VCaP (cell line): ENCODE measurements at regions not wholly inside any gene's neighbourhood (a gene's known extent, or its start where the extent isn't known, plus 50 kb on each side); places are given as distances from the start of the nearest gene placed in this dataset.

Experiments
- H3K27ac ChIP-seq: fragments of 450-650 bp; 2 replicates; pipeline ENCODE4 v1.5.1; 2017
- CTCF ChIP-seq: fragments of 450-650 bp; conservative IDR thresholded peaks from 2 replicates; pipeline ENCODE4 v1.5.1; 2017; ENCODE audit warnings: mild to moderate bottlenecking, moderate library complexity

- no peak overlapping the region for H3K27ac ChIP-seq
These were observed 773.0 kb upstream of the LUZP2 start for GRCh38 chr11:23723861-23724260.

GRCh38 chr11:23725752-23726151 is 771.1 kb upstream of the LUZP2 start:
- H3K27ac ChIP-seq = no peak overlapping the region
- TF ChIP-seq CTCF = no peak

More at GRCh38 chr11:23723861-23724260, 773.0 kb upstream of the LUZP2 start:
- no peak for TF ChIP-seq CTCF

GRCh38 chr11:23727387-23727786 is 769.5 kb upstream of the LUZP2 start:
- no peak overlapping the region for H3K27ac ChIP-seq
- TF ChIP-seq CTCF = no peak

GRCh38 chr11:23727794-23728193 is 769.1 kb upstream of the LUZP2 start:
- no peak overlapping the region for H3K27ac ChIP-seq
- no peak for TF ChIP-seq CTCF

GRCh38 chr11:23729088-23729487 is 767.8 kb upstream of the LUZP2 start:
- no peak overlapping the region for H3K27ac ChIP-seq
- TF ChIP-seq CTCF = no peak

- no peak for TF ChIP-seq CTCF
- no peak overlapping the region for H3K27ac ChIP-seq
These were observed 766.4 kb upstream of the LUZP2 start for GRCh38 chr11:23730307-23730998.

GRCh38 chr11:23732026-23732425 is 764.8 kb upstream of the LUZP2 start:
- TF ChIP-seq CTCF = no peak
- no peak overlapping the region for H3K27ac ChIP-seq
